ENCODE measurements at regions not wholly inside any gene's neighbourhood (a gene's known extent, or its start where the extent isn't known, plus 50 kb on each side); places are given as distances from the start of the nearest gene placed in this dataset.

GRCh38 chr6:126232671-126233070 lies 107.2 kb upstream of the CENPW start:
- Histone ChIP-seq H3K27ac (no peak overlapping the region), H4K20me1 (no peaks in the 10 kb centered on the region), H3K4me1 (no peaks in the 10 kb centered on the region), H3K9me3 (no peaks in the 10 kb centered on the region; the same call in 1 of the 2 replicates), H3K27me3 (no peaks in the 10 kb centered on the region), H3K4me3 (no peak overlapping the region), H3K4me2 (no peak overlapping the region), H3K9ac (no peak overlapping the region), H3K36me3 (no peaks in the 10 kb centered on the region)
- no peak for TF ChIP-seq Cebpa-rat (IDR thresholded peaks at IDR 0.05)

DNA sequence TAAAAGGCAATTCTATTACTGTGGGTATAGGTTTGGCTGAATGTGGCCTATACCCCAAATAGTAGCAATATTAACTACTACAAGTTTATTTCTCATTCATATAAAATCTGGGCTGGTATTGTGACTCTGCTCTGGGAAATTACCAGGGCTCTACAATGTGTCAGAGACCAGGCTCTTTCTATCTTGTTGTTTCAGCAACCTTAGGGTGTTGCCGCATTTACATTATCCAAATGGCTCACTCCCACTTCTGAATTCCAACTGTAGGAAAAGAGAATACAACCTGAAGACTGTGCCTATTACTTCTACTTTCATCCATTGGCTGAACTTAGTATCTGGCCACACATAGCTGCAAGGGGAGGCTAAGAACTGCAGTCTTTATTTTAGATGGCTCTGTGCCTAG lies 106.7 kb upstream of the CENPW start:
- no peak for TF ChIP-seq Cebpa-rat (IDR thresholded peaks at IDR 0.05)
- no peak overlapping the region for H3K4me2 ChIP-seq
- no peaks in the 10 kb centered on the region for H3K4me1 ChIP-seq
- no peak overlapping the region for H3K4me3 ChIP-seq
- no peak overlapping the region for H3K27ac ChIP-seq
- no peaks in the 10 kb centered on the region; the same call in 1 of the 2 replicates for H3K9me3 ChIP-seq
- no peaks in the 10 kb centered on the region for H3K36me3 ChIP-seq
- no peak overlapping the region for H3K9ac ChIP-seq
- H3K27me3 ChIP-seq = no peaks in the 10 kb centered on the region
- no peaks in the 10 kb centered on the region for H4K20me1 ChIP-seq

- H3K9me3 ChIP-seq = peaks cover under 1% of the 10 kb centered on the region; the same call in 1 of the 2 replicates
- H3K36me3 ChIP-seq = no peaks in the 10 kb centered on the region
- H3K4me2 ChIP-seq = no peak overlapping the region
- no peak overlapping the region for H3K27ac ChIP-seq
- no peaks in the 10 kb centered on the region for H4K20me1 ChIP-seq
- no peak for TF ChIP-seq Cebpa-rat (IDR thresholded peaks at IDR 0.05)
- no peaks in the 10 kb centered on the region for H3K27me3 ChIP-seq
- H3K4me1 ChIP-seq = no peaks in the 10 kb centered on the region
- H3K4me3 ChIP-seq = no peak overlapping the region
- H3K9ac ChIP-seq = no peak overlapping the region
Observed at GRCh38 chr6:126235363-126235762, 104.6 kb upstream of the CENPW start.

DNA sequence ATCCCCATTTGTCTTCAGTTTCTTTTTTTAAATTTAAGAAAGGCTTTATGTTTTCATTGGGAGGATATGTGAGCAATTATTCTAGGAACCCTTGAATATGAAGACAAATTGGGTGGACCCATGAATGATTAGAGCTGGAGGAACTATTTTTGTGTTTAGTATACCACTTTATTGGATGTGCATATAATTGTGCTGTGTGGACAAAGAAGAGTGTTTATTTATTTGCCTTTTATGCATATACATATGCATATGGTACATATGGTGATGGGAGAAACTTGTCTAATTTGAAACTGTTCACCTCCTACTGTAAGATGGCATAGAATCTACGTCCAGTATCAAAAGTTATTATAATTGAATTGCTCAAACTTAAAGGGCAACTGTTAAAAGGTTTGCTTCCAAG lies 94.8 kb upstream of the CENPW start:
- Histone ChIP-seq H3K27ac (no peak overlapping the region), H3K9me3 (peaks cover 9% of the 10 kb centered on the region), H3K27me3 (no peaks in the 10 kb centered on the region), H3K9ac (no peak overlapping the region), H3K36me3 (no peaks in the 10 kb centered on the region), H4K20me1 (no peaks in the 10 kb centered on the region), H3K4me2 (no peak overlapping the region), H3K4me3 (no peak overlapping the region), H3K4me1 (no peaks in the 10 kb centered on the region)
- no peak for TF ChIP-seq Cebpa-rat (IDR thresholded peaks at IDR 0.05)

- TF ChIP-seq Cebpa-rat (IDR thresholded peaks at IDR 0.05) = no peak
- H3K9me3 ChIP-seq = 0 out of 2 replicates have a peak, but pooled peaks cover 8% of the 10 kb centered on the region
- no peak overlapping the region for H3K9ac ChIP-seq
- no peak overlapping the region for H3K27ac ChIP-seq
- peaks cover 15% of the 10 kb centered on the region for H3K4me1 ChIP-seq
- H3K27me3 ChIP-seq = no peaks in the 10 kb centered on the region
- H3K4me2 ChIP-seq = no peak overlapping the region
- no peaks in the 10 kb centered on the region for H4K20me1 ChIP-seq
- no peak overlapping the region for H3K4me3 ChIP-seq
- H3K36me3 ChIP-seq = no peaks in the 10 kb centered on the region
Observed at GRCh38 chr6:126252154-126252553, 87.8 kb upstream of the CENPW start.

- Histone ChIP-seq H3K36me3 (no peaks in the 10 kb centered on the region), H3K4me2 (no peak overlapping the region), H3K4me1 (peaks cover 15% of the 10 kb centered on the region), H3K9ac (no peak overlapping the region), H3K9me3 (peaks cover 18% of the 10 kb centered on the region), H3K4me3 (no peak overlapping the region), H4K20me1 (no peaks in the 10 kb centered on the region), H3K27ac (no peak overlapping the region), H3K27me3 (no peaks in the 10 kb centered on the region)
- TF ChIP-seq Cebpa-rat (IDR thresholded peaks at IDR 0.05) = no peak
Observed at GRCh38 chr6:126253431-126253830, 86.5 kb upstream of the CENPW start.

GRCh38 chr6:126258150-126258549 lies 81.8 kb upstream of the CENPW start:
- Histone ChIP-seq H3K27ac (no peak overlapping the region), H3K4me2 (no peak overlapping the region), H3K36me3 (no peaks in the 10 kb centered on the region), H3K4me1 (peaks cover 11% of the 10 kb centered on the region), H3K27me3 (no peaks in the 10 kb centered on the region), H3K9ac (no peak overlapping the region), H3K4me3 (no peak overlapping the region), H3K9me3 (peaks cover 45% of the 10 kb centered on the region), H4K20me1 (no peaks in the 10 kb centered on the region)
- no peak for TF ChIP-seq Cebpa-rat (IDR thresholded peaks at IDR 0.05)

- no peaks in the 10 kb centered on the region for H3K27me3 ChIP-seq
- H3K9me3 ChIP-seq = peaks cover 39% of the 10 kb centered on the region
- no peaks in the 10 kb centered on the region for H3K4me1 ChIP-seq
- H3K9ac ChIP-seq = no peak overlapping the region
- no peak overlapping the region for H3K4me3 ChIP-seq
- H4K20me1 ChIP-seq = no peaks in the 10 kb centered on the region
- no peak for TF ChIP-seq Cebpa-rat (IDR thresholded peaks at IDR 0.05)
- H3K27ac ChIP-seq = no peak overlapping the region
- H3K36me3 ChIP-seq = no peaks in the 10 kb centered on the region
- H3K4me2 ChIP-seq = no peak overlapping the region
Observed at GRCh38 chr6:126261792-126262421, 78.0 kb upstream of the CENPW start.

DNA sequence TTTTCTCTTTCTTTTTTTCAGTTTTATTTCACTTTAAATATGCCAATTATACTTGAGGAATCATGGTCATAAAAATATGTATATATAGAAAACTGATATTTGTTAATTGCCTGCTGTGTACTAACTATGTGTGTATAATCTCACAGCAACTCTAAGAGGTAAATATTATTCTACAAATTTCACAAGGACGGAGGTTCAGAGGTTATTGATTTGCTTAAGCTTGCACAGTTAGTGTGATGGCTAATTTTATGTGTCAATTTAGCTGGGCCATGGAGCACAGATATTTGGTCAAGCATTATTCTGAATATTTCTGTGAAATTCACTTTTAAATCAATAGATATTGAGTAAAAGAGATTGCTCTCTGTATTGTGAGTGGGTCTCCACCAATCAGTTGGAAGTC lies 75.7 kb upstream of the CENPW start:
- no peaks in the 10 kb centered on the region for H3K27me3 ChIP-seq
- H3K4me1 ChIP-seq = no peaks in the 10 kb centered on the region
- H4K20me1 ChIP-seq = no peaks in the 10 kb centered on the region
- no peak overlapping the region for H3K9ac ChIP-seq
- H3K27ac ChIP-seq = no peak overlapping the region
- H3K9me3 ChIP-seq = peaks cover 21% of the 10 kb centered on the region
- H3K4me3 ChIP-seq = no peak overlapping the region
- no peak overlapping the region for H3K4me2 ChIP-seq
- TF ChIP-seq Cebpa-rat (IDR thresholded peaks at IDR 0.05) = no peak
- H3K36me3 ChIP-seq = no peaks in the 10 kb centered on the region

DNA sequence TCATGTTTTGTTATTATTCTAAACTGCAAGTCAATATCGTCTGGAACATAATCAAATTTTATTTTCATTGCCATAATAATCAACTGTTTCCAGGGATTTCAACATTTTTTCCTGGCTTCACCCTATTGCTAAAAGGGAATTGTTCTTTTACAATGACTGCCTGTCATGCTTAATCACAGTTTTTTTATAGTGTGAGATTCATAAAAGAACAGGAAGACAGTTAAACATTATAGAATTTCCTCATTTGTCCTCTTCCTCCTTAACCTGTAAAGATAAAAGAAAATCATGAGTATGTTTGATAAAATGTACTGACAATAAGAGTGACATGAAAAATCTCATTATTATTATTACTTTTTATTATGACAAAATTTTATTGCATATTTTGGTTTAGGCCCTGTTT lies 73.3 kb upstream of the CENPW start:
- Histone ChIP-seq H3K27ac (no peak overlapping the region), H3K9me3 (peaks cover 6% of the 10 kb centered on the region), H4K20me1 (no peaks in the 10 kb centered on the region), H3K4me2 (no peak overlapping the region), H3K9ac (no peak overlapping the region), H3K27me3 (no peaks in the 10 kb centered on the region), H3K36me3 (no peaks in the 10 kb centered on the region), H3K4me1 (no peaks in the 10 kb centered on the region), H3K4me3 (no peak overlapping the region)
- no peak for TF ChIP-seq Cebpa-rat (IDR thresholded peaks at IDR 0.05)

GRCh38 chr6:126267626-126268025 lies 72.3 kb upstream of the CENPW start:
- H3K4me1 ChIP-seq = no peaks in the 10 kb centered on the region
- H3K27me3 ChIP-seq = no peaks in the 10 kb centered on the region
- no peak for TF ChIP-seq Cebpa-rat (IDR thresholded peaks at IDR 0.05)
- H3K27ac ChIP-seq = no peak overlapping the region
- no peaks in the 10 kb centered on the region for H3K9me3 ChIP-seq
- no peaks in the 10 kb centered on the region for H4K20me1 ChIP-seq
- no peak overlapping the region for H3K4me3 ChIP-seq
- no peak overlapping the region for H3K9ac ChIP-seq
- H3K4me2 ChIP-seq = no peak overlapping the region
- H3K36me3 ChIP-seq = no peaks in the 10 kb centered on the region

Data from BLaER1 (cell line).